OCI-LY1 (cell line): ENCODE measurements at regions not wholly inside any gene's neighbourhood (a gene's known extent, or its start where the extent isn't known, plus 50 kb on each side); places are given as distances from the start of the nearest gene placed in this dataset.

Experiments
- H2AFZ ChIP-seq: fragments of 200-600 bp; sonication (generic), shearing (Covaris generic); 2 replicates; pipeline ENCODE4 v1.6.0; 2014; ENCODE audit warnings: antibody characterized with exemption, mild to moderate bottlenecking, low read length
- H3F3A ChIP-seq: fragments of 200-600 bp; sonication (generic), shearing (Covaris generic); 2 replicates; pipeline ENCODE4 v1.6.0; 2014; ENCODE audit warnings: mild to moderate bottlenecking, antibody characterized with exemption, low read length, moderate library complexity; ENCODE audit not compliant: insufficient read depth
- H3K27ac ChIP-seq: fragments of 200-600 bp; sonication (generic); 2 replicates; pipeline ENCODE4 v1.5.1; 2014; ENCODE audit warnings: low read length, mixed run types, mild to moderate bottlenecking, low read depth; ENCODE audit not compliant: poor library complexity, severe bottlenecking
- H3K27me3 ChIP-seq: fragments of 200-600 bp; sonication (generic); 2 replicates; pipeline ENCODE4 v1.6.0; 2014; ENCODE audit warnings: antibody characterized with exemption, mild to moderate bottlenecking, low read length, moderate library complexity; ENCODE audit not compliant: insufficient read depth
- H3K36me3 ChIP-seq: fragments of 200-600 bp; sonication (generic); 2 replicates; pipeline ENCODE4 v1.6.1; 2014; ENCODE audit warnings: mild to moderate bottlenecking, antibody characterized with exemption, low read length, moderate library complexity, mixed read lengths; ENCODE audit not compliant: insufficient read depth
- H3K4me1 ChIP-seq: fragments of 200-600 bp; sonication (generic); 2 replicates; pipeline ENCODE4 v1.5.1; 2014; ENCODE audit warnings: mild to moderate bottlenecking, low read length, moderate library complexity; ENCODE audit not compliant: insufficient read depth, severe bottlenecking
- H3K4me2 ChIP-seq: fragments of 200-600 bp; sonication (generic), shearing (Covaris generic); 2 replicates; pipeline ENCODE4 v1.6.1; 2014; ENCODE audit warnings: low read length
- H3K4me3 ChIP-seq: fragments of 200-600 bp; sonication (generic); 2 replicates; pipeline ENCODE4 v1.5.1; 2014; ENCODE audit warnings: low read length, low read depth, mild to moderate bottlenecking, mixed read lengths; ENCODE audit not compliant: poor library complexity, severe bottlenecking
- H3K79me2 ChIP-seq: fragments of 200-600 bp; shearing (Covaris generic); 2 replicates; pipeline ENCODE4 v1.6.1; 2016; ENCODE audit warnings: mixed run types, low read length, mixed read lengths; ENCODE audit not compliant: insufficient read depth
- H3K9ac ChIP-seq: fragments of 200-600 bp; sonication (generic), shearing (Covaris generic); 2 replicates; pipeline ENCODE4 v1.6.1; 2014; ENCODE audit warnings: mild to moderate bottlenecking, low read length, mixed read lengths
- H3K9me2 ChIP-seq: fragments of 200-600 bp; sonication (generic), shearing (Covaris generic); 2 replicates; pipeline ENCODE4 v1.6.1; 2014; ENCODE audit warnings: low read depth, mild to moderate bottlenecking, low read length, mixed read lengths
- H3K9me3 ChIP-seq: fragments of 200-600 bp; shearing (Covaris generic); 2 replicates; pipeline ENCODE4 v1.6.1; 2014; ENCODE audit warnings: low read length, mixed read lengths
- H4K20me1 ChIP-seq: fragments of 200-600 bp; sonication (generic), shearing (Covaris generic); 2 replicates; pipeline ENCODE4 v1.6.0; 2016; ENCODE audit warnings: mild to moderate bottlenecking, low read length; ENCODE audit not compliant: insufficient read depth
- EZH2 ChIP-seq: fragments of 200-600 bp; sonication (generic), shearing (Covaris generic); IDR thresholded peaks from 2 replicates; pipeline ENCODE4 v1.8.0; 2017; ENCODE audit warnings: borderline replicate concordance, mixed run types, mild to moderate bottlenecking, antibody characterized with exemption, low read length, moderate library complexity, mixed read lengths
- TF ChIP-seq, protein P1 (sequence below): fragments of 200-600 bp; sonication (generic), shearing (Covaris generic); IDR thresholded peaks from 2 replicates; pipeline ENCODE4 v1.5.1; 2017; ENCODE audit warnings: mild to moderate bottlenecking, antibody characterized with exemption, low read length, moderate library complexity, mixed read lengths

DNA sequence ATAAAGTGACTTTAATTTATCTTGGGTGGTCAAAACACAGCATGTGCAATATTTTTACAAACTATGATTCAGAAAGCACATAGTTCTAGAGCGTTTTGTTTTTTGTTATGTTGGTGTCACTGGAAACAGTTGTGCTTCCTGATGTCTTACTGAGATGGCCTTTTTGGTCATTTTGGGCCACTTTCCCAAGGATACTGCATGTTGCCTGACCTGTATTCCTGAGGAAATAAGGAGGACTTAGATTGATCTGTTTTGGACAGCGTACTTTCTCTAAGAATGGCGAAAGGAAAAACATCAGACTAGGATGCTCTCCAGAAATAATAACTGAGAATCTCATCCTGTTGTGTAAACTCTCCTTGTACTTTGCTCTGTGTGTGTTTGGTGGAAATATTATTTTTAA, 451.2 kb downstream of the USP25 start:
- Histone ChIP-seq H3K27me3 (no peaks in the 10 kb centered on the region), H3F3A (no peaks in the 10 kb centered on the region), H2AFZ (no peak overlapping the region), H3K4me1 (no peaks in the 10 kb centered on the region), H3K79me2 (no peaks in the 10 kb centered on the region), H3K27ac (no peak overlapping the region), H3K4me2 (no peak overlapping the region), H3K9me2 (no peaks in the 10 kb centered on the region), H4K20me1 (no peaks in the 10 kb centered on the region), H3K9ac (no peak overlapping the region), H3K4me3 (no peak overlapping the region), H3K36me3 (no peaks in the 10 kb centered on the region), H3K9me3 (no peaks in the 10 kb centered on the region)
- TF ChIP-seq, protein P1, sequence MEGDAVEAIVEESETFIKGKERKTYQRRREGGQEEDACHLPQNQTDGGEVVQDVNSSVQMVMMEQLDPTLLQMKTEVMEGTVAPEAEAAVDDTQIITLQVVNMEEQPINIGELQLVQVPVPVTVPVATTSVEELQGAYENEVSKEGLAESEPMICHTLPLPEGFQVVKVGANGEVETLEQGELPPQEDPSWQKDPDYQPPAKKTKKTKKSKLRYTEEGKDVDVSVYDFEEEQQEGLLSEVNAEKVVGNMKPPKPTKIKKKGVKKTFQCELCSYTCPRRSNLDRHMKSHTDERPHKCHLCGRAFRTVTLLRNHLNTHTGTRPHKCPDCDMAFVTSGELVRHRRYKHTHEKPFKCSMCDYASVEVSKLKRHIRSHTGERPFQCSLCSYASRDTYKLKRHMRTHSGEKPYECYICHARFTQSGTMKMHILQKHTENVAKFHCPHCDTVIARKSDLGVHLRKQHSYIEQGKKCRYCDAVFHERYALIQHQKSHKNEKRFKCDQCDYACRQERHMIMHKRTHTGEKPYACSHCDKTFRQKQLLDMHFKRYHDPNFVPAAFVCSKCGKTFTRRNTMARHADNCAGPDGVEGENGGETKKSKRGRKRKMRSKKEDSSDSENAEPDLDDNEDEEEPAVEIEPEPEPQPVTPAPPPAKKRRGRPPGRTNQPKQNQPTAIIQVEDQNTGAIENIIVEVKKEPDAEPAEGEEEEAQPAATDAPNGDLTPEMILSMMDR = no peak
- TF ChIP-seq EZH2 = no peak

DNA sequence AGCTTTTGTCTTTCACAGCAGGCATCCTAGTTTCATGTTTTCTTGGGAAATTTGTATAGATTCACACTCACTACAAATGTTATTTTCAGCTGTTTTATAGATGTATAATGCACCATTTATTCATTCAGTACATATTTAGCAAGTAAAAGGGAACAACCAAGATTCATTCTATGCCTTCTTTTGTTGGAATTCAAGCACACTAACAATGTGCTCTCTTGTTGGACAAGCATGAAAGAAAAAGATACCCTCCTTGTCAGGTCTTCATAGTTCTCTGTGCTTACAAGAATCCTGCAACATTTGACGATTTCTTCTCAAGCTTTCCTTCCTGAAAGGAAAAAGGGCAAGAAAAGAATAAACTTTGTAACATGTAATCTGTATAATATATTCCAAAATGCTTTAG, 456.0 kb downstream of the USP25 start:
- H3K9ac ChIP-seq = no peak overlapping the region
- H3K36me3 ChIP-seq = no peaks in the 10 kb centered on the region
- H4K20me1 ChIP-seq = no peaks in the 10 kb centered on the region
- no peak overlapping the region for H3K4me2 ChIP-seq
- no peak overlapping the region for H3K27ac ChIP-seq
- H3K9me2 ChIP-seq = no peaks in the 10 kb centered on the region
- TF ChIP-seq, protein P1 = no peak
- TF ChIP-seq EZH2 = no peak
- no peaks in the 10 kb centered on the region for H3K27me3 ChIP-seq
- no peaks in the 10 kb centered on the region for H3K4me1 ChIP-seq
- no peak overlapping the region for H2AFZ ChIP-seq
- H3F3A ChIP-seq = no peaks in the 10 kb centered on the region
- no peaks in the 10 kb centered on the region for H3K79me2 ChIP-seq
- no peak overlapping the region for H3K4me3 ChIP-seq
- no peaks in the 10 kb centered on the region for H3K9me3 ChIP-seq

DNA sequence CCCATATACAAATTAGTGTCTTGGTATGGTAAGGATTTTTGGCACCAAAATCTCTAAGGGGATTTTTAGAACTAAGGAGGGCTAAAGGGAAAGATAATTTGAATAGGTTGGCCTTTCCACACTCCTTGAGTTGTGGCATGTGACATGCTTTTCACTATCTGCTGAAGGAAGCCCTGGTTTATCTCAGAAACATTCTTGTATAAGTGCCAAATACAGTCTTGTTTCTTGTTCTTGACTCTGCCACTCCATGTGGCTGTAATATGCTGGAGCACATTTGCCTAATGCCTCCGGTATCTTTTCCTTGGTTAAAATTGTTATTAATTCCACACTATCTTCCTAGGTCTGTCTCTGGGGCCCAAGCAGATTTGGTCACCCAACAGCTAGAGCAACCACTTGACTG, 457.0 kb downstream of the USP25 start:
- no peak overlapping the region for H3K9ac ChIP-seq
- no peaks in the 10 kb centered on the region for H3K9me3 ChIP-seq
- H3K9me2 ChIP-seq = no peaks in the 10 kb centered on the region
- H3K4me1 ChIP-seq = no peaks in the 10 kb centered on the region
- TF ChIP-seq, protein P1 = no peak
- TF ChIP-seq EZH2 = no peak
- no peaks in the 10 kb centered on the region for H3K36me3 ChIP-seq
- no peaks in the 10 kb centered on the region for H3F3A ChIP-seq
- H4K20me1 ChIP-seq = no peaks in the 10 kb centered on the region
- no peaks in the 10 kb centered on the region for H3K79me2 ChIP-seq
- no peak overlapping the region for H3K4me2 ChIP-seq
- H3K4me3 ChIP-seq = no peak overlapping the region
- H3K27ac ChIP-seq = no peak overlapping the region
- H3K27me3 ChIP-seq = no peaks in the 10 kb centered on the region
- H2AFZ ChIP-seq = no peak overlapping the region
